ENCODE measurements at regions not wholly inside any gene's neighbourhood (a gene's known extent, or its start where the extent isn't known, plus 50 kb on each side); places are given as distances from the start of the nearest gene placed in this dataset.

- Mint-ChIP-seq H3K36me3 (ENCODE audit: insufficient read depth in 1 of 3, low read depth in 3 of 3) (no peaks in the 10 kb centered on the region), H3K27me3 (ENCODE audit: low read depth) (no peaks in the 10 kb centered on the region), H3K9me3 (no peaks in the 10 kb centered on the region), H3K27ac (no peak overlapping the region), H3K4me3 (no peak overlapping the region), H3K4me1 (peaks cover 0 to 6% of the 10 kb centered on the region in 2 experiments; a peak in 1 of 4 replicates)
- Histone ChIP-seq H3K56ac (ENCODE audit: insufficient read length, low read depth, low read length) (no peak overlapping the region), H3K14ac (ENCODE audit: insufficient read depth, low read length) (no peak overlapping the region), H2BK15ac (ENCODE audit: low read depth, low read length) (no peak overlapping the region), H4K20me1 (ENCODE audit: control insufficient read depth, insufficient read depth, insufficient read length) (no peaks in the 10 kb centered on the region), H2BK5ac (ENCODE audit: insufficient read length, low read length) (no peak overlapping the region), H3K18ac (ENCODE audit: insufficient read length, low read depth, low read length) (no peak overlapping the region), H3K79me1 (ENCODE audit: insufficient read depth, low read depth, low read length, poor library complexity, severe bottlenecking) (no peaks in the 10 kb centered on the region), H4K5ac (ENCODE audit: insufficient read length, low read depth, low read length) (no peak overlapping the region), H3K4ac (ENCODE audit: low read depth, low read length) (no peak overlapping the region), H3K27me3 (ENCODE audit: insufficient read depth, low read length) (no peaks in the 10 kb centered on the region), H3K4me1 (ENCODE audit: insufficient read depth, low read length) (no peaks in the 10 kb centered on the region), H3K27ac (ENCODE audit: insufficient read length, low read depth, low read length) (no peak overlapping the region), H2AK5ac (ENCODE audit: insufficient read length, low read length) (no peak overlapping the region), H3K9me3 (ENCODE audit: control insufficient read depth, low read depth, low read length) (no peaks in the 10 kb centered on the region), H2BK20ac (ENCODE audit: low read depth, low read length, poor library complexity, severe bottlenecking) (no peak overlapping the region), H3K23me2 (ENCODE audit: insufficient read length, low read depth, low read length, poor library complexity, severe bottlenecking) (no peaks in the 10 kb centered on the region), H2AFZ (ENCODE audit: low read length) (no peak overlapping the region), H3K9ac (ENCODE audit: extremely low read depth, insufficient read length, low read length) (no peak overlapping the region), H3K23ac (ENCODE audit: insufficient read length, low read depth, low read length) (no peak overlapping the region), H3T11ph (ENCODE audit: low read length) (no peak overlapping the region), H3K79me2 (ENCODE audit: insufficient read depth, low read length) (no peaks in the 10 kb centered on the region), H4K8ac (replicated peaks; ENCODE audit: insufficient read length, low read depth, low read length) (no peak overlapping the region), H2BK120ac (ENCODE audit: low read depth, low read length, poor library complexity, severe bottlenecking) (no peak overlapping the region), H3K4me2 (ENCODE audit: insufficient read depth, insufficient read length, low read length) (no peak overlapping the region), H4K91ac (ENCODE audit: insufficient read length, low read depth, low read length) (no peak overlapping the region), H2BK12ac (ENCODE audit: insufficient read length, low read depth, low read length) (no peak overlapping the region)
- no peak for DNase-seq
- no CpG with 5 or more reads among the region's 4 CpGs for WGBS (ENCODE audit: extremely low coverage, insufficient read length, low lambda C conversion rate)
- TF ChIP-seq CTCF (conservative IDR thresholded peaks at IDR 0.05): no peak
Observed at GRCh38 chr5:96528826-96529474, 95.9 kb upstream of the PCSK1 start.

Measured in H9 (cell line).